Breast epithelium (tissue), 3 donors: ENCODE measurements at regions not wholly inside any gene's neighbourhood (a gene's known extent, or its start where the extent isn't known, plus 50 kb on each side); places are given as distances from the start of the nearest gene placed in this dataset.

Experiments used
- POLR2AphosphoS5 ChIP-seq, 3 donors: sonication (generic); formaldehyde crosslinking; IDR thresholded peaks; one replicate each; pipeline ENCODE4 v1.6.1; 2017; ENCODE audit warnings: antibody characterized with exemption in 3 of 3
- TF ChIP-seq, protein P1 (sequence below), 3 donors: fragments of 450-650 bp; IDR thresholded peaks; one replicate each; pipeline ENCODE4 v1.5.1; 2016 to 2017; ENCODE audit warnings: antibody characterized with exemption in 3 of 3, mild to moderate bottlenecking in 3 of 3, moderate library complexity in 3 of 3

GRCh38 chr1:55346586-55346985, 131.4 kb upstream of the USP24 start:
- TF ChIP-seq, protein P1, sequence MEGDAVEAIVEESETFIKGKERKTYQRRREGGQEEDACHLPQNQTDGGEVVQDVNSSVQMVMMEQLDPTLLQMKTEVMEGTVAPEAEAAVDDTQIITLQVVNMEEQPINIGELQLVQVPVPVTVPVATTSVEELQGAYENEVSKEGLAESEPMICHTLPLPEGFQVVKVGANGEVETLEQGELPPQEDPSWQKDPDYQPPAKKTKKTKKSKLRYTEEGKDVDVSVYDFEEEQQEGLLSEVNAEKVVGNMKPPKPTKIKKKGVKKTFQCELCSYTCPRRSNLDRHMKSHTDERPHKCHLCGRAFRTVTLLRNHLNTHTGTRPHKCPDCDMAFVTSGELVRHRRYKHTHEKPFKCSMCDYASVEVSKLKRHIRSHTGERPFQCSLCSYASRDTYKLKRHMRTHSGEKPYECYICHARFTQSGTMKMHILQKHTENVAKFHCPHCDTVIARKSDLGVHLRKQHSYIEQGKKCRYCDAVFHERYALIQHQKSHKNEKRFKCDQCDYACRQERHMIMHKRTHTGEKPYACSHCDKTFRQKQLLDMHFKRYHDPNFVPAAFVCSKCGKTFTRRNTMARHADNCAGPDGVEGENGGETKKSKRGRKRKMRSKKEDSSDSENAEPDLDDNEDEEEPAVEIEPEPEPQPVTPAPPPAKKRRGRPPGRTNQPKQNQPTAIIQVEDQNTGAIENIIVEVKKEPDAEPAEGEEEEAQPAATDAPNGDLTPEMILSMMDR (IDR thresholded peaks at IDR 0.05): no peak
- no peak for TF ChIP-seq POLR2AphosphoS5 (IDR thresholded peaks at IDR 0.05)
